ENCODE measurements at regions not wholly inside any gene's neighbourhood (a gene's known extent, or its start where the extent isn't known, plus 50 kb on each side); places are given as distances from the start of the nearest gene placed in this dataset.

DNA sequence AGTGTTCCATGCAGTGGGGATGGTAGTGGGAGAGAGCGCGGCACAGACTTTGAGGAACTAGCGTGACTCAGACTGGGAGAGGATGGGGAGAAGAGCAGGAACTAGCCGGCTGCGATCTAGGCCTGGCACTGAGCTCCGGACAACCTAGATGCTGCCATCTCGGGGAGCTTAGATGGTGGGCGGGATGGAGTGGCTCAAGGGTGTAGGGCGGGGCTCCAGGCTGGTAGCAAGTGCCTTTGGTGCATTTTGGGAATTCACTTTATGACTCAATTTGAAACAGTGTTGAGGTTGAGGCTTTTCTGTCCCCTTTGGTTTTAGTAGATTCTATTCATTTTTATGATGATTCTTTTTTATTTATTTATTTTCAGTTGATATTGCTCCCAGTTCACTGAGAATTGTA, 185.3 kb upstream of the GPR26 start:
- no peak for DNase-seq (ENCODE audit: extremely low read depth in 1 of 2, low read depth in 1 of 2)

DNA sequence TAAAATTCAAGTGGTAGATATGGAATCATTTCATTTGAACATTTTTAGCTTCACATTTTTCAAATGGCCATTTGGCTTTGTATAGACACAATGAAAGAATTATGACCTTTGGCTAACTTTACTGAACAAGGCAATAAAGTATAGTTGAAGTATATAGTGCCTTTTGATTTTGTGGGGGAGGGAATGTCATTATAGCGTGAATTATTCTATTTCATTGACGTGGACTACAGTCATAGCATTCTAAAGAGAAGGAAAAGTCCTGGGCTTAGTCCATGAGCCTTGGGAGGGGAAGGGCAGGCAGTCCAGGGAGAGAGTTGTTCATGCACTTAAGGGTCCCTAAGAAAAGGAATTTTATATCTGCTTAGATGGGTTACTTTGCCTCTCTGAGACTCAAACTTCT, 181.4 kb upstream of the GPR26 start:
- no peak for DNase-seq (ENCODE audit: extremely low read depth in 1 of 2, low read depth in 1 of 2)

DNA sequence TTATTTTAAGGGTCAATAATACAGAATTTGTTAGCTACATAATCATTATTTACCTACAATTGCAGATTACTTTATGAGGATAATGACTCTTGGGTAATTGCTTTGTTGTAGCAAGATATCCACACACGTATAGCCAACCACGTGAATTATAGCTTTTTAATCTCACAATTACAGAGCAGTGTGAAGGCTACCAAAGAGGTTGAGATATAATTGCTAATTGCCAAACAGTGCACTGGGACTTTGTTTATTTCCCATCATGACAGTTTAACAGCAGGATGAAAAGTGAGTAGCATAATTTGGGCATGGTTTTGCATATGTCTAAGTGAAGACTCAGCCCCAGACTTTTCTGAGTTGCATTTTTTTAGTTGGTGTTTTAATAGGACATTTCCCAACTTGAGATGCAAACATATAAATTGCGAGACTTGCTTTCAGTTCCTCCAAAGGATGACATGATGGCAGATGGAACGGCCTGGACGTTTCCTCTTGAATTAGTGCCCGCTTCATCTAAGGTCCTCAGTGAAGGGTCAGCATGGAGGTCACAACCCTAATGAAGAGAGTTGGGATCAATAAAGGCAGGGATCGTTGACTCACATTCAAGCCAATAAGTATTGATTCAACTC, 180.7 kb upstream of the GPR26 start:
- no peak for DNase-seq (ENCODE audit: extremely low read depth in 1 of 2, low read depth in 1 of 2)

DNA sequence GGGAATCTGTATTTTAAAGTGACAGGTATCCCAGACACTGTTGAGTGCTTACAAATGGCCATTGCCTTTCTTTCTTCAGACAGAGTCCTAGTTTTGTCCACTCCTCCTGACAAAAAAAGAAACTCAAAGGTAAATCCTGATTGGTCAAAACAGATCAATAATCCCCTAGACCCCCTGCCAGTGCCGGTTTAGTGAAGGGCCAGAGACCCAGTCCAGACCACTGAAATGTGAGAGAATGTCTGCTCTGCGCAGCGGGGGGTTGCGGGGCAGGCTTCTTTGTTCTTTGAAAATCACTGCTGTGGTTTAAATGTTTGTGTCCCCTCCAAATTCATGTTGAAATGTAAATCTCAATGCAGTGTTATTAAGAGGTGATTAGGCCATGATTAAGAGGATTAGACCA, 177.7 kb upstream of the GPR26 start:
- DNase-seq (ENCODE audit: extremely low read depth in 1 of 2, low read depth in 1 of 2), result no peak

DNA sequence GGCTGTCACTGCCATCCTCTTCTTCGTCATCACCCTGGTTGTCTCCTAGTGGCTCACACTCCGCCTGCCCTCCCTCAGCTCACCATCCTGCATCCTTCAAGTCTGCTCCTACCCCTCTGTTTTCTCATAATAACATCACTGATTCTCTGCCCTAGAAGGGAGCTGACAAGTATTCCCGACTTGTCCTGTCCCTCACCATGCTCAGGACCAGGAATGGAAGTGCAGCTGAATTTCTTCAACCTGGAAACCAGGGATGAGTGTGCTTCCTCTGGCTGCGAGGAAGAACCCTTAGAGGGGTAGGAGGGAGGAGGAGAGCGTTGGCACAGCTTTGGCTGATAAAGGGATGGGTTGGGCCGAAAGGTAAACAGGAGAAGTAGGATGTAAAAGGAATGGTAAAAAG, 174.8 kb upstream of the GPR26 start:
- DNase-seq (ENCODE audit: extremely low read depth in 1 of 2, low read depth in 1 of 2), result no peak

DNA sequence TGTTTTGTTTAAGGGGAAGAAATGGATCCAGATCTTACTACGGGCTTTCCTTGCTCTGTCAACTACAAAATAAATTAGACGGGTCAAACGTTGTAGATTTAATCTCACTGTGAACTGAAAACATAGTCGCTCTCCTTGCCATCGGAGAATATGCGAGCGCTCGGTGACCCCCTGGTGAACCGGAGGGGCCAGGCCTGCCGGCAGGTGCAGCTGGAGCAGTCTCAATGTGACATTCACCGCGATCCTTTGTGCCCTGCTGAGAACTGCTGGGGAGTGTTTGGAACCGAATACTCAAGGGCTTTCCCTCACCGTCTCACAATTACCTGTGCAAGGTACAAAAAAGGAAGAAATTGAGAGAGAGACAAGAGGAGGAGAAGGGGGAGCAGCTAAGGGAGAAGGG, 174.1 kb upstream of the GPR26 start:
- DNase-seq (ENCODE audit: extremely low read depth in 1 of 2, low read depth in 1 of 2), result no peak

DNA sequence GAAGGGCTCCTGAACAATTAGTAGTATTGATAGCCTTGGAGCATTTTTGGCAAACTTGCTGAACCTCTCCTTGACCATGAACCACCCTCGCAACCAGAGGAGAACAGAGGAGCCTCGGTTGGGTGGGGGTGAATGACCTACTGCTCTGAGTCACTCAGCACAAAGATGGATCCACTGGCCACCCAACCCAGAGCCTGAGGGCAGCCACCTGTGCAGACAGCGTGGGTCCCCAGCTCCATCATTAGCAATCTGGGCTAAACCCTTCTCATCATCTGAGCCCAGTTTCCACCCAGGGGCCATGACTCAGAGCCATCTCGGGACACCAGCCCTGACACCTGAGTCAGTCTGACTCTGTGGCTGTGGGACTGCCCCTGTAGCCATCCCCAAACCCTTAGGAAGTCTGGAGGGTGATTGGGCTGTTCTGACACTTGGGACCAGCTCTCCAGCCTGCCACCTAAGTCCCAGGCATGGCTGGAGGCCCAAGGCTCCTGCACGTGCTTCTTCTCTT, 171.8 kb upstream of the GPR26 start:
- DNase-seq (ENCODE audit: extremely low read depth in 1 of 2, low read depth in 1 of 2), result no peak

DNA sequence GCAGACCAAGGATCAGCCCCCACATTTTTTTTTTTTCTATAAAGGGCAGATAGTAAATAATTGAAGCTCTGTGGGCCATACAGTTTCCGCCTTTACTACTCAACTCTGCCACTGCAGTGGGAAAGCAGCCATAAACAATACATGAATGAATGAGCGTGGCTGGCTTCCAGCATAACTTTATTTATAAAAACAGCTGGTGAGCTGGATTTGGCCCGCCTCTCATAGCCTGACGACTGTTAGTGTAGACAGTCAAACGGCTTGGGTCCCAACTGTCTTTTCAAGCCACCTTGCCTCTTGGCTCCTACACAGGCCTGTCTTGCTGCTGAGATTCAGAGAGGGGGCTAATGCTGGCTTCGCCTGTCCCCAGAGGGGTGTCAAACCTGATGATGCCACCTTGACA, 169.8 kb upstream of the GPR26 start:
- no peak for DNase-seq (ENCODE audit: extremely low read depth in 1 of 2, low read depth in 1 of 2)

DNA sequence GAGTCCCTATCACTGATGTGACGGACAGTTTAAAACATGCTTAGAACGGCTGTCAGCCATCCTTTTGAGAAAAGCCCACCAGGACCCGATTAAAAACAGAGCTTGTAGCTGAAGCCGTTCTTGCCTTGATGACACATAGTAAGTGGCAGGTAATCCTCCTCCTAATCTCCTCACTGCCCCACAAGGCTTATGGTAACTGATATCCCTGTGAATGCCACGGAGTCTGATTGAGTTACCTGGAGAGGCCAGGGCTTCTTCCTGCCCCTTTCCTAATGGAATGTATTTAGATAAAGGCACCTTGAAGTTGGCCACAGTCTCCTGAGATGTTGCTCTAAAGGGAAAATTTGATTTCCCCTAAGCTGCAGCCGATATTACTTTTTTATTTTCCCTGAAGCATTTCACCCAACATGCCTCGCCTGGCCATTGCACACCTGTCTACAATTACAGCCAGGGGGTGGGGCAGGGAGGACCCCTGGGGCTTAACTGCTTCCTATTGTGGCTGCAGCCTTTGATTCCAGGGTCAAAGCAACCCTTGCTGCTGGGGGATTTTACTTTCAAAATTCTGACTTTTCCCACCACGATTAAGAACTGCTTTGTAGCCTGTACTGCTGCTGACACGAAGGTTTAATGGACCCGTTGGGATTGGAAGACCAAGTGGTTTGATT, 169.0 kb upstream of the GPR26 start:
- DNase-seq (ENCODE audit: extremely low read depth in 1 of 2, low read depth in 1 of 2), result no peak

DNA sequence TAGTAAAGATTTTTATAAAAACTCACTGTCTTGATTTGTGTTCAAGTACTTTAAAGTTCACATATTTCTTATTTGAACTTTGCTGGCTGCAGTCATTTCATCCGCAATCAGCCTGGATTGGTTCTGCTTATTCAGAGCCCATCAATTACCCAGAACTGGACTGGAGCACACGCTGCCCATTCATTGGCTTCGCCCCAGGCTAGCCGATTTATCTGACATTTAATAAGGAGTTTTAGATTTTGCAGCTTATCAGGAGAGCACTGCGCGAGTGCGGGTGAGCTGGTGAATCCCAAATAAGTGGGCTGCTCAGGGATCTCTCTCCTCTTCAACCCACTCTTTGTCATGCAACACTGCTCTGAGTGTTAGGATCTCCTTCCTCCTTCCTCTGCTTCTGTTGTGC, 166.0 kb upstream of the GPR26 start:
- DNase-seq (ENCODE audit: extremely low read depth in 1 of 2, low read depth in 1 of 2), result no peak

DNA sequence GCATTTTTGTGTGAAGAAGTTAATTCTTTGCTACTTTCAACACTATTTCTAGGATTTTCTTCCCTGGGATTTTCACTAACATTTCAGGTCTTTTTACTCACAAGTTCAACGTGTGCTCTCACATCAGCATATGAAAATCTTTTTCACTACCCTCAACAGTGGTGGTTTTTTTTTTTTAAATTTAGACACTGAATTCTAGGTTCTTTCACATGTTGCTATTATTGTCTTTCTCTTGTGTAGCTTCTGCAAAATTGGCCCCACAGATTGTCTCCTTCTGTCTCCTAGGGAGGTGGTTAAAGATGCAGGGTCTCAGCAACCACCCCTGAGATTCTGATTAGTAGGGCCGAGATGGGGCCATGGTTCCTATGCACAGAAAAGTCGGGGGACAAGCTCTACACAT, 165.0 kb upstream of the GPR26 start:
- no peak for DNase-seq (ENCODE audit: extremely low read depth in 1 of 2, low read depth in 1 of 2)

DNA sequence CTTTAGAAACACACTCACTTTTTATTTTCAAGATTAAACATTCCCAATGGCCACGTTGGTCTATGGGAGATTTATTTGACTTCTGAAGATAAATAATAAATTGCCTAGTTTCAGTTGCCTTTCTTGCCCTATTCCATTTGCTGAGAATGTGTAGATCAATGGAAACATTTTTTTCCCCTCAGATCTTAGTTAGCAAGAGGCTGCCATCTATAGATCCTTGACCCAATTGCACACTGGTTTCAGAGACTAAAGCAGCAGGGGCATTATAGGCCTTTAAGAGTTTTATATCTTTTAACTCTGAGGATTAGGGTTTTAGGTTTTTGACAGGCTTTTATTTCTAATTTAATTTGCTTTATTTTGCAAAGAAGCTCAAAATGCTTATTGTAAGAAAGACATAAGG, 163.2 kb upstream of the GPR26 start:
- no peak for DNase-seq (ENCODE audit: extremely low read depth in 1 of 2, low read depth in 1 of 2)

DNA sequence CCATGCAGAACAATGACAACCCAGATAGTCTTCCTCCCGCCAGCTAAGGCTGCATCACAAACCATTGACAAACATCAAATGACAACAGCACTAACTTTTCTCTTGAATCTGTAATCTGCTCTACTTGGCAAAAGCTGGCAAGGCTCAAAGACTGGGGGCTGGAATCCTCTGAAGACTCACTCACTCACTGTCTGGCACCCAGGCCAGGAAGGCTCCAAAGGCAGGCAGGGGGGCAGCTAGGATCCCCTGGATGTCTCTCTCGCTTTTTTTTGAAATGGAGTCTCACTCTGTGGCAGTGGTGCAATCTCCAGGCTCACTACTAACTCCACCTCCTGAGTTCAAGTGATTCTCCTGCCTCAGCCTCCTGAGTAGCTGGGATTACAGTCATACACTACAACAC, 159.7 kb upstream of the GPR26 start:
- DNase-seq (ENCODE audit: extremely low read depth in 1 of 2, low read depth in 1 of 2), result no peak

DNA sequence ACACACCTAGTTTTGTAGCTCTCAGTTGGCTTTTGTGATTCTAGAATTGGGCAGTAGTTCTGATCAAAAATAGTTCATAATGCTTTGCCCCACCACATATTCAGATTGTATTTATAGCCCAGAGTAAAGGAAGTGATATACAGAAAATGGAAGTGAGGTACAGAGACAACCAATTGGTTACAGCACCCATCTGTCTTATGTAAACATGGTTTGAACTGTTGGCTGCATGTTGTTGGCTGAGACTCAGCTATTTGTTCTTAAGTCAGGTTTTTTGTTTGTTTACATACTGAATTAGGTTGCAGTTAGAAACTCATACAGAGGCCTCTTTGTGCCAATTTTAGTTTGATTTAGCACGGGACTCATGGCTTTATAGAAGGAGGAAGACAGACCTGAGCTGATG, 158.9 kb upstream of the GPR26 start:
- no peak for DNase-seq (ENCODE audit: extremely low read depth in 1 of 2, low read depth in 1 of 2)

DNA sequence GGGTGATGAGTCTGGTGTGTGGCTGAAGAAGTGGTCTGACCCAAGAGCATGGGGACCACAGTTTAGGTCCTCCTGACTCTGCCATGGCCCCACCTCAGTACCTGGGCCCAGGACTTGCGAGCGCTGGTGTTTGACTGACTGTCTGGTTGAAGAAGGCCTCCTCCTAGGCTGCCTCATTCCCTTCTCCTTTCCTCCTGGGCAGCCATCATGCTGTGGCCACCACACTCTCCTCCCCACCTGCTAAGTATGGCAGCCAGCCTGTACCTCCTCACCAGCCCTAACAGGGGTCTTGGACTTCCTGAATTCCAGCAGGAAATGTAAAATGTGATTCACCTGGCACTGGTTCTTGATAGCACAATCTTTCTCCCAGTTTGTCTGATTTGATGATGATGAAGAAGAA, 156.8 kb upstream of the GPR26 start:
- no peak for DNase-seq (ENCODE audit: extremely low read depth in 1 of 2, low read depth in 1 of 2)

DNA sequence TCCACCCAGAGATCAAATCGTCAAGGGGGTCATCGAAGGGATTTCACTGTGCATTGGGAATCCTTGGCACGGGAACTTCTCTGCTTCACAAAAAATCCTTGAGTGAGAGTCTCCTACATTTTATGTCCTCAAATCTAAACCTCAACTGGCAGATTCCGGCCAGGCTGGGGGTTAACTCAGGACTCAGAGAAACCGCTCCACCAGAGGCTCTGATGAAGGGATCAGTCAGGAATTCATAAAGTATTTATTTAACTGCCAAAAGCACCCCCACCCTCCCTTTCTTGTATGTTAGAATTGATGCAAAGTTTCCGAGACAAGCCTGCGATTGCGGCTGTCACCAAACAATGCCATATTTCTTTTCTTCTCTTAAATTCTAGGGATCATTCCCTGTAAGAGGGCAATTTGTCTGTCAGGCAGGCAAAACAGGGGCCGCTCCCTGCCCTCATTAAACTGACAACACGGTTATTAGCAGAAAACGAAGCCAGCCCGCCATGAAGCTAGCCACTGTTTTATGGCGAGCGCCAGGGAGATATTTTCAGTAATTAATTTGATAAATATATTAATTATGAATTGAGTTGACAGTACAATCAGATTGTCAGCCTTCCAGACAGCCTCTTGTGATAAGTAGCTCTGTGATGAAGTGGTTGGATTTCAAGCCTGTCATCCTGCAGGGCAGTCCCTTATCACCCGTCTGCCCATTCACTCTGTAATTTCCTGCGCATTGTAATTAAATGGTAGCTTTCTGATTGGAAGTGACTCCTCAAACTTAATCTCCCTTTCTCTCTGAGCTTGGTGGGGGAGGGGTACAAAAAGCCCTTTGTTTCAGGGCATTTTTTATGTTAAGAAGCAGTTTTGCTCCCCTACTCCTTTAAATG, 153.0 kb upstream of the GPR26 start:
- DNase-seq (ENCODE audit: extremely low read depth in 1 of 2, low read depth in 1 of 2), result no peak

DNA sequence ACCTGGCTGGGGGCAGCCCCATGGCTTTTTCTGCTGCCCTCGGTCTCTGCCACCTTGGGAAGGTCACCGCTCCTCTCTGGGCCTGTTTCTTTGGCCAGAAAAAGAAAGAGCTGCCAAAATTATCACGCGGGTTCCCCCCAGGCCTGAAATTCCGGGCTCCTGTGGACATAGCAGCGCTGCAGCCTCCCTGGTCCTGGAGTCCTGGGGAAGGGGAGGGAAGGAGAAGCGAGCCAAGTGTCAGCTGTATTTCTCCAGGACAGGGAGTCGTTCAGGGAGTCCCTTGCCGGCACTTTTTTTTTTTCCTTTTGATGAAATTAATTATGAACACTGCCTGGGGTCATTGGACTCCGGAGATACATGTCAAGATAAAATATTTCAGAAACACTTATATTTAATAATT, 152.3 kb upstream of the GPR26 start:
- no peak for DNase-seq (ENCODE audit: extremely low read depth in 1 of 2, low read depth in 1 of 2)

DNA sequence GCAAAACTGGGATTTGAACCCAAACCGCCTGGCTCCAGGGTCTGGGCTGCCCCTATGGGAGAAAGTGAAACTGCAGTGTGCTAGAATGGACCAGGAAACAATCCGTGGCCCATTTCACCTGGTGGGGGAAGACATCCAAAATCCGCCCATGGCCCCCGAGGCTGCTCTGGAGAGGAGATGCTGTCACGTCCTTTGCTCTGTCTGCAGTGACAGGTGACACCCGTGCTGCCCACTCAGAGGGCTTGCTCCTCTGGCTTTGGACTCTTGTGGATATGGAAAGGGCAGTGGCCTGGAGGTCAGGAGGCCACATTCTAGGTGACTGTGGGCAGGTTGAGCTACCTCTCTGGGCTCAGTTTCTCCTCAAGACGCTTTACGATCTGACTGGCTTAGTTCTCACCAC, 151.2 kb upstream of the GPR26 start:
- no peak for DNase-seq (ENCODE audit: extremely low read depth in 1 of 2, low read depth in 1 of 2)

DNA sequence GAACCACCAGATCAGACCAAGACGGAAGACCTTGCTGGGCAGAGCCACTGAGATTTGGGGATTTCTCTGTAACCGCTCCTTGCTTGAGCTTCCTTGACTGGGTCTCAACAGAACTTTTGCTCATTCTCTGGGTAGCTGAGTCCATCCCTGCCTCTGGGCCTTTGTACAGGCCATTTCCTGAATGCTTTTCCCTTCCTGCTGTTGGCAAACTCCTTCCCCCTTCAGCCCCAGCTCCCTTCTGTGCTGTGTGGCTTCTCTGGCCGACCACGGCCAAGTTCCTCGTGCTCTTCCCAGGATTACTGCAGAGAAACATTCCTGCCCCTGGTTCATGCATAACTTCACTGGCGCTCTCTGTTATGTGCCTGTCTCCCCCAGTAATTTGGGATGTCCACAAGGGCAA, 150.5 kb upstream of the GPR26 start:
- no peak for DNase-seq (ENCODE audit: extremely low read depth in 1 of 2, low read depth in 1 of 2)

DNA sequence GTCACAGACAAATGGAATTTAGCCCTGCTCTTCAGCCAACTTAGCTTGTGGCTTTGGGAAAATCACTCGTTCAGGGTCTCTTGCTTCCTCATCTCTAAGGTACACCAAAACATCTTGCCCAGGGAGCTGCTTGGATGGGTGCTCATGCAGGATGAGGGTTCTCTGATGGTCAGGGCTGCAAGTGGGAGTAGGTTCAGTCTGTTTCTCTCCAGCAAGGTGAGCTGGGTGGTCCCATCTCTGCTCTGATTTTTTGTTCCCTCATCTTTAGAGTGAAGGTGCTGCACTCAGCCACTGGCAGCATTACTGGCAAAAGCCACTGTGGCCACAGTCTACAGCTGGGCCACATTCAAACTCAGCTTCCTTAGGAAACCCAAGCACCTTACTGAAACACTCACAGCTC, 149.9 kb upstream of the GPR26 start:
- no peak for DNase-seq (ENCODE audit: extremely low read depth in 1 of 2, low read depth in 1 of 2)

DNA sequence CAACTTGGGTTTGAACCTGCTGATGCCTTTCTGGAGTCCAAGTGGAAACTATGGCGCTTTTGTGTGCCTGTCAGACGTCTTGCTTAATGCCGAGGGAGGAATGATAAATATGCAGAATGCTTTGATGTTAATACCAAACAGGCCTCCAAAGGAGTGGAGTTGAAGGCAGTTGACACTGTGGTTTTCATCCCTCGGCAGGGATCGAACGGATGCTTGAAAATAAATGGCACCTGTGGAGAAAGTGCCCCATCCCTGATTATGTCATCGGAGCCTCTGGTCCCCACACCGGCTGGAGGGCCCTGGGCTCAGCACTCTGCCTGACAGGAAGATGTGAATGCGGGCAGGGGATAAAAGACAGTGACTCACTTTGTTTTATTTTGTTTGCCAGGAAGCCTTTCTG, 148.7 kb upstream of the GPR26 start:
- no peak for DNase-seq (ENCODE audit: extremely low read depth in 1 of 2, low read depth in 1 of 2)

DNA sequence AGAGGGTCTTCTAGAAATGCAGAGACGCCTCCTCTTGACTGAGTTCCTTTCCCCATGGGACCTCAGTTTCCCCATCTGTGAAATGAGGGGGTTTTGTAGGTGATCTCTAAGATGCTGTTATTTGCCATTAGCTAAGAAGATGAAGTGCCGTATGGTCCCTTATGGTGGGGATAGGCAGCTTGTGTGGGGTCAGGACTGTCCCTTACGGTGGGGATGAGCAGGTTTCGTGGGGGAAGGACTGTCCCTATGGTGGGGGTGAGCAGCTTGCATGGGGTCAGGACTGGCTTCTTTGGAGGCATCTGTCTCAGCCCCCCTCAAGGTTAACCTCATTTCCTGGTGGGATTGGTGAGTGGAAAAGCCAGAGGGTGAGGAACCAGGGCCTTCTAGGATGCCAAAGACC, 148.3 kb upstream of the GPR26 start:
- no peak for DNase-seq (ENCODE audit: extremely low read depth in 1 of 2, low read depth in 1 of 2)
